Right atrium auricular region (tissue), 2 donors: ENCODE measurements at regions not wholly inside any gene's neighbourhood (a gene's known extent, or its start where the extent isn't known, plus 50 kb on each side); places are given as distances from the start of the nearest gene placed in this dataset.

Experiments
- DNase-seq: peaks from one replicate; pipeline ENCODE4 v3.0.0-alpha.2; 2019; ENCODE audit warnings: low spot score
- H3K27ac ChIP-seq, 2 donors: fragments of 200-600 bp; sonication (generic); 1 replicate in 1 of 2; 2 replicates in 1 of 2; pipeline ENCODE4 v1.5.1; 2016 to 2019
- H3K27me3 ChIP-seq, 2 donors: fragments of 200-600 bp; sonication (generic); one replicate each; pipeline versions ENCODE4 v1.5.1 to v1.6.0; 2017 to 2019
- H3K36me3 ChIP-seq: fragments of 200-600 bp; sonication (generic); one replicate; pipeline ENCODE4 v1.5.1; 2016
- H3K4me1 ChIP-seq, 2 donors: fragments of 200-600 bp; sonication (generic); one replicate each; pipeline versions ENCODE4 v1.5.1 to v1.6.0; 2017 to 2019
- H3K4me3 ChIP-seq, 2 donors: fragments of 200-600 bp; sonication (generic); 1 replicate in 1 of 2; 2 replicates in 1 of 2; pipeline ENCODE4 v1.5.1; 2017 to 2019; ENCODE audit warnings: mild to moderate bottlenecking in 1 of 2, moderate library complexity in 1 of 2
- H3K9me3 ChIP-seq, 2 donors: fragments of 200-600 bp; sonication (generic); one replicate each; pipeline ENCODE4 v1.5.1; 2019
- TF ChIP-seq, protein P1 (sequence below), 2 donors: fragments of 200-600 bp; sonication (generic); IDR thresholded peaks; one replicate each; pipeline ENCODE4 v1.5.1; 2019; ENCODE audit warnings: antibody characterized with exemption in 2 of 2

DNA sequence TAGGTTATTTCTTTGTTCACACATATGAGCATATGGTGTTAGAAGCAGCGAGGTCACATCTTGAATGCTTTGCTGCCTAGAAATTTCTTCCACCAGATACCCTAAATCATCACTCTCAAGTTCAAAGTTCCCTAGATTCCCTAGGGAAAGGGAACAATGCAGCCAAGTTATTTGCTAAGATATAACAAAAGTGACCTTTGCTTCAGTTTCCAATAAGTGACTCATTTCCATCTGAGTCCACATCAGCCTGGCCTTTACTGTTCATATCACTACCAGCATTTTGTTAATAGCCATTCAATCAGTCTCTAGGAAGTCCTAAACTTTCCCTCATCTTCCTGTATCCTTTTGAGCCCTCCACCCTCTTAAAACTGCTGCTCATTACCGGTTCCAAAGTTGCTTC is 1502.5 kb downstream of the KCNT2 start:
- no peak for DNase-seq

DNA sequence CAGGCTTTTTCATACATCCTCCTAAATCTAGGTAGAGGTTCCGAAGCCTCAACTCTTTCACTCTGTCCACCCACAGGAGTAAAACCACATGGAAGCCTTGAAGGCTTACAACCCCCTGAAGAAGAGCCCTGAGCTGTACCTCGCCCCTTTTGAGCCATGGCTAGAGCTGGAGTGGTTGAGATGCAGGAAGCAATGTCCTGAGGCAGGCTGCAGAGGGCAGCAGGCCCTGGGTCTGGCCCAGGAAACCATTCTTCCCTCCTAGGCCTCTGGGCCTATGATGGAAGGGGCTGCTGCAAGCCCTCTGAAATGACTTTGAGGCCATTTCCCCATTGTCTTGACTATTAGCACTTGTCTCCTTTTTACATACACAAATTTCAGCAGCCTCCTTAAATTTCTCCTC is 1503.0 kb downstream of the KCNT2 start:
- no peak overlapping the region for H3K4me3 ChIP-seq
- no peaks in the 10 kb centered on the region for H3K4me1 ChIP-seq
- no peak for DNase-seq
- H3K27me3 ChIP-seq: no peaks in the 10 kb centered on the region
- no peak overlapping the region for H3K27ac ChIP-seq
- no peaks in the 10 kb centered on the region for H3K36me3 ChIP-seq
- TF ChIP-seq, protein P1, sequence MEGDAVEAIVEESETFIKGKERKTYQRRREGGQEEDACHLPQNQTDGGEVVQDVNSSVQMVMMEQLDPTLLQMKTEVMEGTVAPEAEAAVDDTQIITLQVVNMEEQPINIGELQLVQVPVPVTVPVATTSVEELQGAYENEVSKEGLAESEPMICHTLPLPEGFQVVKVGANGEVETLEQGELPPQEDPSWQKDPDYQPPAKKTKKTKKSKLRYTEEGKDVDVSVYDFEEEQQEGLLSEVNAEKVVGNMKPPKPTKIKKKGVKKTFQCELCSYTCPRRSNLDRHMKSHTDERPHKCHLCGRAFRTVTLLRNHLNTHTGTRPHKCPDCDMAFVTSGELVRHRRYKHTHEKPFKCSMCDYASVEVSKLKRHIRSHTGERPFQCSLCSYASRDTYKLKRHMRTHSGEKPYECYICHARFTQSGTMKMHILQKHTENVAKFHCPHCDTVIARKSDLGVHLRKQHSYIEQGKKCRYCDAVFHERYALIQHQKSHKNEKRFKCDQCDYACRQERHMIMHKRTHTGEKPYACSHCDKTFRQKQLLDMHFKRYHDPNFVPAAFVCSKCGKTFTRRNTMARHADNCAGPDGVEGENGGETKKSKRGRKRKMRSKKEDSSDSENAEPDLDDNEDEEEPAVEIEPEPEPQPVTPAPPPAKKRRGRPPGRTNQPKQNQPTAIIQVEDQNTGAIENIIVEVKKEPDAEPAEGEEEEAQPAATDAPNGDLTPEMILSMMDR (IDR thresholded peaks at IDR 0.05): no peak
- H3K9me3 ChIP-seq: peaks cover 0 to 13% of the 10 kb centered on the region in 2 donors

More for the DNA sequence above, 1502.5 kb downstream of the KCNT2 start:
- TF ChIP-seq, protein P1 (IDR thresholded peaks at IDR 0.05): no peak
- Histone ChIP-seq H3K36me3 (no peaks in the 10 kb centered on the region), H3K4me3 (no peak overlapping the region), H3K4me1 (no peaks in the 10 kb centered on the region), H3K27me3 (no peaks in the 10 kb centered on the region), H3K27ac (no peak overlapping the region), H3K9me3 (peaks cover 0 to 13% of the 10 kb centered on the region in 2 donors)

DNA sequence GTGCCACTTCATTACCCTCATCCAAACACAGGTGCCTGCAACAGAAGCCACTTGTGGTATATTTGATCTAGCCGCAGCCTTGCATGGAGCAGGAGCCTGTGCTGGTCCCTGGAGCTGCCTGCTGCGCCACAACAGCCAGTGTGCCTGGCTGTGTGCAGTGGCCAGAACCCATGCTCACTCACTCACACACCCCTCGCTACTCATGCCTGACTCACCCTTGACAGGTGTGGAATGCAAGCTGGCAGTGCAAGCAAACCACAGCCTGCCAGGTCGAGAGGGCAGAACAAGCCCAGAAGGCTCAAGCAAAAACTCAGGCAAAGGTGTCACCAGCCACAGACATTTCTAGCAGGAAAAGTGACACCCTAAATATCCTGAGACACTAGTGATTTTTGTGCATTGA is 1510.9 kb downstream of the KCNT2 start:
- Histone ChIP-seq H3K4me3 (no peak overlapping the region), H3K4me1 (no peaks in the 10 kb centered on the region), H3K9me3 (no peaks in the 10 kb centered on the region), H3K27ac (no peak overlapping the region), H3K27me3 (no peaks in the 10 kb centered on the region), H3K36me3 (no peaks in the 10 kb centered on the region)
- DNase-seq: no peak
- TF ChIP-seq, protein P1 (IDR thresholded peaks at IDR 0.05): no peak

DNA sequence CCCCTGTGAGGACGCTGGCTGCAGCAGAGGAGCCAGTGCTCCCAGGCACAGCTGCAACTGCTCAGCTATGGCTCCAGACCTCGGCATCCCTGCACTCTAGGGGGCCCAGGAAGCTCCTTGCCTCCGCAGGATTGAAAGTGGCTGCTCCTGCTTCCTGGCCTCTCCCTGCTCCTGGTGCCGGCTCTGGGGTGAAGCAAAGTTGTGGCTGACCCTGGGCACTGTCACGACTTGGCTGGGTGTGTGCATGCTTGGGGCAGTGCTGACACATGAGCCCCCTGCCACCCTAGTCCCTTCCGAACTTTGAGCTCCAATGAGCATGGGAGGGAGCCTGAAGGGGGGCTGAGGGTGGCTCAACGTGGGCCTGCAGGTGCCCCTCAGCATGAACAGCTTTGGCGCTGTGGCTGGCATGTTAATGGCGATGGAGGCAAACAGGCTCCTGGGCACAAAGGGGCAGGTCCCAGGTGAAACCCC is 1512.2 kb downstream of the KCNT2 start:
- no peak overlapping the region for H3K27ac ChIP-seq
- no peaks in the 10 kb centered on the region for H3K36me3 ChIP-seq
- no peaks in the 10 kb centered on the region for H3K4me1 ChIP-seq
- no peaks in the 10 kb centered on the region for H3K9me3 ChIP-seq
- DNase-seq: no peak
- no peak overlapping the region for H3K4me3 ChIP-seq
- TF ChIP-seq, protein P1 (IDR thresholded peaks at IDR 0.05): no peak
- H3K27me3 ChIP-seq: no peaks in the 10 kb centered on the region

DNA sequence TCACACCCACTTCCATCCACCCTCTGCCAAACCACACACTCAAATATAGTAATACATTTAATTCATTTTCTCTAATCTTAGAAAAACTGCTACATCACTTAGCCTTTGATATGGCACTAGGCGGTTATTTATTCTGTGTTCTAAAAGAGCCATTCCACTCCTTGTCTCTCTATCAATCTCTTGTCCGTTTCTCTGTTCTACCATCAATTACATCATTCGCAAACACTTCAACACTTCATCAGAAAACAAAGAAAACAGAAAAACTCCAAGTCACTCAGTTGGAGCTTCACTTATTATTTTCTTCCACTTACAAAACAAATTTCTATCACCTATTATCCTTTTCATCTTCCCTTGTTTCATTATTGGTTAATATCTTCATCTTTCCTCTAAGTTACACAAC is 1523.0 kb downstream of the KCNT2 start:
- Histone ChIP-seq H3K4me3 (no peak overlapping the region), H3K27me3 (no peaks in the 10 kb centered on the region), H3K9me3 (no peaks in the 10 kb centered on the region), H3K36me3 (no peaks in the 10 kb centered on the region), H3K4me1 (no peaks in the 10 kb centered on the region), H3K27ac (no peak overlapping the region)
- no peak for DNase-seq
- TF ChIP-seq, protein P1 (IDR thresholded peaks at IDR 0.05): no peak

- DNase-seq: no peak
- Histone ChIP-seq H3K27ac (no peak overlapping the region), H3K9me3 (no peaks in the 10 kb centered on the region), H3K36me3 (no peaks in the 10 kb centered on the region), H3K4me3 (no peak overlapping the region), H3K4me1 (no peaks in the 10 kb centered on the region), H3K27me3 (no peaks in the 10 kb centered on the region)
- TF ChIP-seq, protein P1 (IDR thresholded peaks at IDR 0.05): no peak
Measured at GRCh38 chr1:195082183-195082582, 1526.1 kb downstream of the KCNT2 start.
